Right lobe of liver (tissue), 4 donors: ENCODE measurements at regions not wholly inside any gene's neighbourhood (a gene's known extent, or its start where the extent isn't known, plus 50 kb on each side); places are given as distances from the start of the nearest gene placed in this dataset.

Experiments
- CTCF ChIP-seq, 4 donors: fragments of 200-600 bp in 3 of 4; fragments of 450-650 bp in 1 of 4; IDR thresholded peaks; one replicate each; pipeline versions ENCODE4 v1.5.1 to v1.8.0; 2016 to 2022; ENCODE audit warnings: antibody characterized with exemption in 4 of 4, mild to moderate bottlenecking in 2 of 4
- POLR2A ChIP-seq: fragments of 450-650 bp; IDR thresholded peaks from one replicate; pipeline ENCODE4 v1.6.1; 2017; ENCODE audit warnings: antibody characterized with exemption, mild to moderate bottlenecking
- donor health status: DM: no; HTN: no; CAD: no.
- donor health status: DM: no; HTN: no; CAD: no.
- donor health status: DM: no; HTN: yes; CAD: no.

- TF ChIP-seq CTCF (IDR thresholded peaks at IDR 0.05) (no peak), POLR2A (no peak)
Observed at GRCh38 chr11:112451250-112451649, 190.6 kb upstream of the PLET1 start.
